Astrocyte (in vitro differentiated cells and primary cell): ENCODE measurements at regions not wholly inside any gene's neighbourhood (a gene's known extent, or its start where the extent isn't known, plus 50 kb on each side); places are given as distances from the start of the nearest gene placed in this dataset.

Source experiments
- EZH2 ChIP-seq: IDR thresholded peaks from 2 replicates; pipeline ENCODE4 v1.6.1; 2012; ENCODE audit warnings: mild to moderate bottlenecking, low read length, inconsistent platforms; ENCODE audit not compliant: insufficient read depth
- TF ChIP-seq, protein P1 (sequence below): IDR thresholded peaks from 2 replicates; pipeline ENCODE4 v1.5.1; 2011; ENCODE audit warnings: low read depth, mild to moderate bottlenecking, inconsistent platforms, low read length, moderate library complexity; ENCODE audit not compliant: insufficient read depth

DNA sequence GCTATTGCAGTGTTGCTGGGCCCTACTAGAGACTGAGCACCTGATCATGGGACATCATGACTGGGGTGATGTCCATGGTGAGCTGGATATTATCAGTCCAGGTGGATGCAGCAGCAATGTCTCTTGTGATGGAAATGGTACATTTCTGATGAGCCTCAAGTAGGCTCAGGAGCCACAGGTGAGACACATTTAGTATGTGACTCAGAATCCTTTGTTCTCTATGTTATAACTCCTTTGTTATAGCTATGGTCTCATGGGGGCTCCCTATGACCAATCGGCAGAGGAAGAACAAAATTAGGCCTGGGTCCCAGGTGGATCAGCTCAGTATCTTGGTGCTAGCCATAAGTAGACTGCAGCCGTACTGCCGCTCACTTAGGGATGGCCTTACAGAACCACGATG is 107.9 kb upstream of the FAT1 start:
- TF ChIP-seq, protein P1, sequence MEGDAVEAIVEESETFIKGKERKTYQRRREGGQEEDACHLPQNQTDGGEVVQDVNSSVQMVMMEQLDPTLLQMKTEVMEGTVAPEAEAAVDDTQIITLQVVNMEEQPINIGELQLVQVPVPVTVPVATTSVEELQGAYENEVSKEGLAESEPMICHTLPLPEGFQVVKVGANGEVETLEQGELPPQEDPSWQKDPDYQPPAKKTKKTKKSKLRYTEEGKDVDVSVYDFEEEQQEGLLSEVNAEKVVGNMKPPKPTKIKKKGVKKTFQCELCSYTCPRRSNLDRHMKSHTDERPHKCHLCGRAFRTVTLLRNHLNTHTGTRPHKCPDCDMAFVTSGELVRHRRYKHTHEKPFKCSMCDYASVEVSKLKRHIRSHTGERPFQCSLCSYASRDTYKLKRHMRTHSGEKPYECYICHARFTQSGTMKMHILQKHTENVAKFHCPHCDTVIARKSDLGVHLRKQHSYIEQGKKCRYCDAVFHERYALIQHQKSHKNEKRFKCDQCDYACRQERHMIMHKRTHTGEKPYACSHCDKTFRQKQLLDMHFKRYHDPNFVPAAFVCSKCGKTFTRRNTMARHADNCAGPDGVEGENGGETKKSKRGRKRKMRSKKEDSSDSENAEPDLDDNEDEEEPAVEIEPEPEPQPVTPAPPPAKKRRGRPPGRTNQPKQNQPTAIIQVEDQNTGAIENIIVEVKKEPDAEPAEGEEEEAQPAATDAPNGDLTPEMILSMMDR = no peak
- TF ChIP-seq EZH2 = no peak
